Suprapubic skin (tissue), 4 donors: ENCODE measurements at regions not wholly inside any gene's neighbourhood (a gene's known extent, or its start where the extent isn't known, plus 50 kb on each side); places are given as distances from the start of the nearest gene placed in this dataset.
"Not testable (repeated sequence)": the region's sequence is repeated elsewhere in the genome, so short reads cannot be mapped to it uniquely, and the experiment has no call there.

Experiments
- DNase-seq, 2 donors: peaks; one replicate each; pipeline ENCODE4 v3.0.0-alpha.2; 2019; ENCODE audit warnings: low spot score in 2 of 2
- H3K27ac ChIP-seq: fragments of 200-600 bp; sonication (generic); one replicate; pipeline ENCODE4 v1.5.1; 2019
- H3K27me3 ChIP-seq: fragments of 200-600 bp; sonication (generic); one replicate; pipeline ENCODE4 v1.5.1; 2019
- H3K36me3 ChIP-seq: fragments of 200-600 bp; sonication (generic); one replicate; pipeline ENCODE4 v1.5.1; 2019
- H3K4me1 ChIP-seq: fragments of 200-600 bp; sonication (generic); one replicate; pipeline ENCODE4 v1.5.1; 2019
- H3K4me3 ChIP-seq: fragments of 200-600 bp; sonication (generic); one replicate; pipeline ENCODE4 v1.5.1; 2019; ENCODE audit warnings: mild to moderate bottlenecking
- H3K9me3 ChIP-seq: fragments of 200-600 bp; sonication (generic); one replicate; pipeline ENCODE4 v1.5.1; 2019
- EP300 ChIP-seq: sonication (generic); formaldehyde crosslinking; IDR thresholded peaks from one replicate; pipeline ENCODE4 v1.6.1; 2017; ENCODE audit warnings: antibody characterized with exemption
- POLR2A ChIP-seq, 2 donors: fragments of 450-650 bp; IDR thresholded peaks; one replicate each; pipeline ENCODE4 v1.6.1; 2017; ENCODE audit warnings: antibody characterized with exemption in 2 of 2, mild to moderate bottlenecking in 2 of 2, moderate library complexity in 2 of 2
- POLR2AphosphoS5 ChIP-seq, 3 donors: sonication (generic); formaldehyde crosslinking; IDR thresholded peaks; one replicate each; pipeline ENCODE4 v1.6.1; 2017; ENCODE audit warnings: antibody characterized with exemption in 3 of 3
- WGBS: methylation state at CpG from one replicate; pipeline ENCODE4 v1.1.5; 2018; 5-methylcytosine and 5-hydroxymethylcytosine counted together
- TF ChIP-seq, protein P1 (sequence below), 2 donors: fragments of 200-600 bp in 1 of 2; fragments of 450-650 bp in 1 of 2; sonication (generic) in 1 of 2; IDR thresholded peaks; one replicate each; pipeline ENCODE4 v1.5.1; 2016 to 2019; ENCODE audit warnings: antibody characterized with exemption in 2 of 2, mild to moderate bottlenecking in 1 of 2, moderate library complexity in 1 of 2

DNA sequence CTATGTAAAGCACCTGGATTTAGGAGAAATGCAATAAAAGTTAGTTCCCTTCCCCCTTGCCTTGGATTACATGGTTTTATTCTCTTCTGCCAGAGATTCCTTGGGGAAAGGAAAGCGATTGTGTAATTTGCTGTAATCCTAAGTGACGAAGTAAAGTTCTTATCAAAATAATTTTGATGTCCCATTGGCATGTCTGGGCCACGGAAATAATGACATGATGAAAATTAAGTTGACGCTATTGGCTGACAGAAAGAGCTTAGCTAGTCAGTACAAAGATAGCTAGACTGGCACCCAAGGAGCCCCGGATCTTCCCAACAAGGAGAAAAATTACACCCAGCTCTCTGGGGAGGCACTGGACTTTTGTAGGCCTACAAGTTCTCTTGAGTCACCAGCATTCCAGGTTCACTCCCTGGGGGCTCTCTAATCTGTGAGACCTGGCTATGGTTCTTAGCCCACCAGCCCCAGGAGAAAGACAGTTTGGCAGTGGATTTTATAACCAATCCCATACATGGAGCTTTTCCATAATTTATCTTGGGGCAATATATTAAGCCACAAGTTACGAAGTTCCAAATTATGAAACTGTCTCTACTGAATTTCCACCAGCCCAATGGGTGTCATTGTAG, 59.9 kb downstream of the FOXA2 start:
- TF ChIP-seq, protein P1, sequence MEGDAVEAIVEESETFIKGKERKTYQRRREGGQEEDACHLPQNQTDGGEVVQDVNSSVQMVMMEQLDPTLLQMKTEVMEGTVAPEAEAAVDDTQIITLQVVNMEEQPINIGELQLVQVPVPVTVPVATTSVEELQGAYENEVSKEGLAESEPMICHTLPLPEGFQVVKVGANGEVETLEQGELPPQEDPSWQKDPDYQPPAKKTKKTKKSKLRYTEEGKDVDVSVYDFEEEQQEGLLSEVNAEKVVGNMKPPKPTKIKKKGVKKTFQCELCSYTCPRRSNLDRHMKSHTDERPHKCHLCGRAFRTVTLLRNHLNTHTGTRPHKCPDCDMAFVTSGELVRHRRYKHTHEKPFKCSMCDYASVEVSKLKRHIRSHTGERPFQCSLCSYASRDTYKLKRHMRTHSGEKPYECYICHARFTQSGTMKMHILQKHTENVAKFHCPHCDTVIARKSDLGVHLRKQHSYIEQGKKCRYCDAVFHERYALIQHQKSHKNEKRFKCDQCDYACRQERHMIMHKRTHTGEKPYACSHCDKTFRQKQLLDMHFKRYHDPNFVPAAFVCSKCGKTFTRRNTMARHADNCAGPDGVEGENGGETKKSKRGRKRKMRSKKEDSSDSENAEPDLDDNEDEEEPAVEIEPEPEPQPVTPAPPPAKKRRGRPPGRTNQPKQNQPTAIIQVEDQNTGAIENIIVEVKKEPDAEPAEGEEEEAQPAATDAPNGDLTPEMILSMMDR (IDR thresholded peaks at IDR 0.05) = no peak
- TF ChIP-seq POLR2A (IDR thresholded peaks at IDR 0.05) (no peak), EP300 (no peak), POLR2AphosphoS5 (IDR thresholded peaks at IDR 0.05) (no peak)
- Histone ChIP-seq H3K27me3 (peaks cover 3% of the 10 kb centered on the region), H3K4me1 (no peaks in the 10 kb centered on the region), H3K9me3 (no peaks in the 10 kb centered on the region), H3K36me3 (no peaks in the 10 kb centered on the region), H3K4me3 (no peak overlapping the region), H3K27ac (no peak overlapping the region)
- no peak for DNase-seq
- 61% methylated on average over 6 of the region's 6 CpGs for WGBS

DNA sequence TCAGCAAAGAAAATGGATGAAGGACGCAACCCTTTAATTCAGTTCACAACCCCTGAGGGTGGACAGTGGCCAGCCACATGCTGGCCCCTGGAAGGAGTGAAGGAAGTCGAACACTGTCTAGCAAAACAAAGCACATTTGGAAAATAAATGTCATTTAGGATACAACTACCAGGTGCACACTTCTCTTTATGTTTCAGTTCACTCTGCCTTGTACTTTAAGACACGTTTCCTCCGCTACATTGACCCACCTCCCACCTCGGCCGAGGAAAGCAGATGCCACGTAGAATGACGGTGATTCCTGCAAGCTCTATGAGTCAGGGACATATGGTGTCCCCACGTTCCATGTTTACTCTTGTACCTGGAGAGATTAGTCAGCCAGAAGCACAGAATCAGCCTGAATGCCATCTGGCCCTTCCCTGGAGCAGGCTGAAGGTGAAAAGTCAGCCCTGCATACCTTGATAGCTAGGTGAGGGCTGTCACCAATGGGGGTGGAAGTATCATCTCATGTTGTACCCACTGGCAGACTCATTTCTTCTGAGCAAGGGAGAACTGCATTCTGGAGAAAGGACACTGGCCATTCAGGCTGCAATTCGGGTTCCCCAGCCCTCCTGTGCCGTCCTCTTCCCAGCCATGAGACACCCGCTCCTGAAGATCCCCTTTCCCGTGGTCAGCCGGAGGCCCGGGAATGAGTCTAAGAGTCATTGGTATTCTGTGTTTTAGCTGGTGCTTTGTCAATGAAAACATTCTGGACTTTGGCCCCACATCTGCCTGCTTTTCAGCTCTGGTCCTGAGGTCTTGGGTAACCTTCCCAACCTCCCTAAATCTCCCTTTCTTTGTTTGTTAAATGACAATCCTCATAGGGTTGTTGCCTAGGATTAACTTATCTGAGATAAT, 60.6 kb downstream of the FOXA2 start:
- H3K27me3 ChIP-seq = peaks cover 3% of the 10 kb centered on the region
- H3K9me3 ChIP-seq = no peaks in the 10 kb centered on the region
- no peaks in the 10 kb centered on the region for H3K36me3 ChIP-seq
- DNase-seq = no peak
- no peaks in the 10 kb centered on the region for H3K4me1 ChIP-seq
- no peak overlapping the region for H3K4me3 ChIP-seq
- 82% methylated on average over 15 of the region's 15 CpGs for WGBS
- H3K27ac ChIP-seq = no peak overlapping the region
- TF ChIP-seq EP300 (no peak), POLR2AphosphoS5 (IDR thresholded peaks at IDR 0.05) (no peak)
- TF ChIP-seq, protein P1 (IDR thresholded peaks at IDR 0.05) = no peak

DNA sequence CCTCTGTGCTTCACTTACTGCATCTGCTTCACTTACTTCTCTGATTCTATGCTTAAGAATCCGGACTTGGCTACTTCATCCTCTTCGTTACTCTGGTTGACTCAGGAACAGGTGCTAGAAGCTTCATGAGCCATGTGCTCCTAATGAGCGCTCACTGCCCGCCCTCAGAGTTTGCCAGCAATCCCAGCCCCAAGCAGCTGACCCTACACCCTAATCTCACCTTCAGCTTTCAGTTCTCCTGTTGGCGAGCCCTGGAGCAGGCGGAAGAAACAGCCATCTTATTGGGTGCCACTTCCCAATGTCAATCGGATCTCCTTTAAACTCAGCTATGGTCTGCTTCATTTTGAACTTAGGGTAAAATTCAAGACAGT, 61.3 kb downstream of the FOXA2 start:
- H3K9me3 ChIP-seq = no peaks in the 10 kb centered on the region
- 93% methylated on average over 7 of the region's 7 CpGs for WGBS
- no peak overlapping the region for H3K27ac ChIP-seq
- no peaks in the 10 kb centered on the region for H3K36me3 ChIP-seq
- H3K4me3 ChIP-seq = no peak overlapping the region
- TF ChIP-seq POLR2AphosphoS5 (IDR thresholded peaks at IDR 0.05) (no peak), EP300 (no peak), POLR2A (IDR thresholded peaks at IDR 0.05) (no peak)
- H3K27me3 ChIP-seq = peaks cover 3% of the 10 kb centered on the region
- no peak for DNase-seq
- no peaks in the 10 kb centered on the region for H3K4me1 ChIP-seq

DNA sequence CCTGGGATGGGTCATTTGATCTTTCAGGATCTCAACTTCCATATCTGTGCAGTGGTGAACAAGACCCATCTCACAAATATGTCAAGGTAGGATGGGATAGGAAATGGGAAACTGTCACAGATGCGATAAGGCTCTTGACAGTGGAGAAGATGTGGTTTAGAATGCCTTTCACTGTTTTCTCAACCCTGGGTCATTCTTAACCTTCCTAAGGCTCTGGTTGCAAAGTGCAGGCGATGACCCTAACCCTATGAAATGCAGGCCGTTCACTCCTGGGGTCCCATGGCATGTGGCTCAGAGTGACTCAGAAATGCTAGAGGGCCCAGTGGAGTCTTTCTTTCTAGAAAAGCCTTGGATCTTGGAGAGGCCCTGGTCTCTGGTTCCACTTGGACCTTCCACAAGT, 61.7 kb downstream of the FOXA2 start:
- H3K9me3 ChIP-seq = no peaks in the 10 kb centered on the region
- no peak for TF ChIP-seq EP300
- no peak for TF ChIP-seq POLR2AphosphoS5 (IDR thresholded peaks at IDR 0.05)
- TF ChIP-seq, protein P1 (IDR thresholded peaks at IDR 0.05) = no peak
- no peak for TF ChIP-seq POLR2A (IDR thresholded peaks at IDR 0.05)
- no peak overlapping the region for H3K4me3 ChIP-seq
- no peak for DNase-seq
- H3K36me3 ChIP-seq = no peaks in the 10 kb centered on the region
- H3K4me1 ChIP-seq = no peaks in the 10 kb centered on the region
- no peak overlapping the region for H3K27ac ChIP-seq
- peaks cover 3% of the 10 kb centered on the region for H3K27me3 ChIP-seq
- 89% methylated on average over 3 of the region's 3 CpGs for WGBS

DNA sequence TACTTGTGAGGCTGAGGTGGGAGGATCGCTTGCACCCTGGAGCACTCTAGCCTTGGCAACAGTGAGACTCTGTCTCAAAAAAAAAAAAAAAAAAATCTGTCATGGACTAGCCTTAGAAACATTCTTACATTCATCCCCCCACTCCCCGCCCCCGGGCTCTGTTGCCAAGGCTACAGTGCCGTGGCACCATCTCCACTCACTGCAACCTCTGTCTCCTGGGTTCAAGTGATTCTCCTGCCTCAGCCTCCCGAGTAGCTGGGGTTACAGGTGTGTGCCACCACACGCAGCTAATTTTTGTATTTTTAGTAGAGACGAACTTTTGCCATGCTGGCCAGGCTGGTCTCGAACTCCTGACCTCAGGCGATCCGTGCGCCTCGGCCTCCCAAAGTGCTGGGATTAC, 62.4 kb downstream of the FOXA2 start:
- H3K27ac ChIP-seq, H3K36me3 ChIP-seq, H3K4me1 ChIP-seq, H3K4me3 ChIP-seq, DNase-seq, H3K27me3 ChIP-seq, H3K9me3 ChIP-seq: not testable (repeated sequence)
- WGBS = 88% methylated on average over 12 of the region's 12 CpGs

DNA sequence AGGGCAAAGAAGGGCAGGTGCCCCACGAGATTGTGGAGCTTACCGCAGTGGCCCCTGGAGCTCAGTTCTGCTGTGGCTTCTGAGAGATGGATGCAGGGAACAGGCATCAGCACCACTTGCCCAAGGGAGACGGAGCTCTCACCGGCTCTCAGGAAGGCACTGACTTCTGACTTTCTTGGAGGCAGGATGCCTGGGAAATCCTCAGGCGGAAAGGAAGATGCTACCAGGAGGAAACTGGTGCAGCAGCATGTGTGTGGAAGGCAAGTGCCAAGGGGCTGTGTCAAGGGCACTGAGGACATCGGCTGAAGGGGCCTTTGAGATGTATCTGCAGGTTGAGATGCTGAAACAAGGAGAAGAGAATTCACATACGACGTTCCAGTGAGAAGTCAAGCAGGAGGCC, 64.0 kb downstream of the FOXA2 start:
- Histone ChIP-seq H3K27ac (no peak overlapping the region), H3K27me3 (peaks cover 8% of the 10 kb centered on the region), H3K4me3 (no peak overlapping the region), H3K9me3 (no peaks in the 10 kb centered on the region), H3K36me3 (no peaks in the 10 kb centered on the region), H3K4me1 (no peaks in the 10 kb centered on the region)
- DNase-seq = no peak
- TF ChIP-seq POLR2A (IDR thresholded peaks at IDR 0.05) = no peak
- no peak for TF ChIP-seq POLR2AphosphoS5 (IDR thresholded peaks at IDR 0.05)
- TF ChIP-seq, protein P1 (IDR thresholded peaks at IDR 0.05) = no peak
- TF ChIP-seq EP300 = no peak
- WGBS = 82% methylated on average over 7 of the region's 8 CpGs
